Gastroesophageal sphincter (tissue), 3 donors: ENCODE measurements at regions not wholly inside any gene's neighbourhood (a gene's known extent, or its start where the extent isn't known, plus 50 kb on each side); places are given as distances from the start of the nearest gene placed in this dataset.

Experiments
- POLR2A ChIP-seq, 2 donors: fragments of 450-650 bp; IDR thresholded peaks; one replicate each; pipeline ENCODE4 v1.6.1; 2017; ENCODE audit warnings: antibody characterized with exemption in 2 of 2, mild to moderate bottlenecking in 2 of 2, moderate library complexity in 1 of 2
- TF ChIP-seq, protein P1 (sequence below), 4 experiments: fragments of 200-600 bp in 2 of 4; fragments of 450-650 bp in 2 of 4; sonication (generic) in 1 of 4; IDR thresholded peaks; one replicate each; pipeline ENCODE4 v1.5.1; 2017 to 2019; ENCODE audit warnings: antibody characterized with exemption in 4 of 4, mild to moderate bottlenecking in 2 of 4, moderate library complexity in 2 of 4

DNA sequence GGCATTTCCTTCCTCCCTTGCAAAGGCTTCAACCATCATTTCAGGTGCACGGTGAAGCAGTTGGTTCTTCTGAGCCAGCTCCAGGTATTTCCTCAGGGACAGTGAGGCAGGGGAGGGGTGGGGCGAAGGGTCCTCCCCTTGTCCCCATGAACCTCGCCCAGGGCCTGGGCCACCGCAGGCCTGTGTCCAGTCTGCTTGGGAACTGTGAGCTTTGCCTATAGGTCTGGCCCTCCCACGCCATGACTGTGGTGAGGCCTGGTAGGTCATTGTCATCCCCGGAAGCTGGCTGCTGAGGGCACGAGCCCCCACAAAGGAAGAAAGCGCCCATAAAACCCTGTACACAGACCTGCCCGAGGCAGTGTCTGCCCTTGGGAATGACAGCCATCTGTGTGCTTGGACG, 134.3 kb downstream of the ACKR3 start:
- TF ChIP-seq, protein P1, sequence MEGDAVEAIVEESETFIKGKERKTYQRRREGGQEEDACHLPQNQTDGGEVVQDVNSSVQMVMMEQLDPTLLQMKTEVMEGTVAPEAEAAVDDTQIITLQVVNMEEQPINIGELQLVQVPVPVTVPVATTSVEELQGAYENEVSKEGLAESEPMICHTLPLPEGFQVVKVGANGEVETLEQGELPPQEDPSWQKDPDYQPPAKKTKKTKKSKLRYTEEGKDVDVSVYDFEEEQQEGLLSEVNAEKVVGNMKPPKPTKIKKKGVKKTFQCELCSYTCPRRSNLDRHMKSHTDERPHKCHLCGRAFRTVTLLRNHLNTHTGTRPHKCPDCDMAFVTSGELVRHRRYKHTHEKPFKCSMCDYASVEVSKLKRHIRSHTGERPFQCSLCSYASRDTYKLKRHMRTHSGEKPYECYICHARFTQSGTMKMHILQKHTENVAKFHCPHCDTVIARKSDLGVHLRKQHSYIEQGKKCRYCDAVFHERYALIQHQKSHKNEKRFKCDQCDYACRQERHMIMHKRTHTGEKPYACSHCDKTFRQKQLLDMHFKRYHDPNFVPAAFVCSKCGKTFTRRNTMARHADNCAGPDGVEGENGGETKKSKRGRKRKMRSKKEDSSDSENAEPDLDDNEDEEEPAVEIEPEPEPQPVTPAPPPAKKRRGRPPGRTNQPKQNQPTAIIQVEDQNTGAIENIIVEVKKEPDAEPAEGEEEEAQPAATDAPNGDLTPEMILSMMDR (IDR thresholded peaks at IDR 0.05), result no peak
- TF ChIP-seq POLR2A (IDR thresholded peaks at IDR 0.05), result no peak
